ENCODE measurements at regions not wholly inside any gene's neighbourhood (a gene's known extent, or its start where the extent isn't known, plus 50 kb on each side); places are given as distances from the start of the nearest gene placed in this dataset.

DNA sequence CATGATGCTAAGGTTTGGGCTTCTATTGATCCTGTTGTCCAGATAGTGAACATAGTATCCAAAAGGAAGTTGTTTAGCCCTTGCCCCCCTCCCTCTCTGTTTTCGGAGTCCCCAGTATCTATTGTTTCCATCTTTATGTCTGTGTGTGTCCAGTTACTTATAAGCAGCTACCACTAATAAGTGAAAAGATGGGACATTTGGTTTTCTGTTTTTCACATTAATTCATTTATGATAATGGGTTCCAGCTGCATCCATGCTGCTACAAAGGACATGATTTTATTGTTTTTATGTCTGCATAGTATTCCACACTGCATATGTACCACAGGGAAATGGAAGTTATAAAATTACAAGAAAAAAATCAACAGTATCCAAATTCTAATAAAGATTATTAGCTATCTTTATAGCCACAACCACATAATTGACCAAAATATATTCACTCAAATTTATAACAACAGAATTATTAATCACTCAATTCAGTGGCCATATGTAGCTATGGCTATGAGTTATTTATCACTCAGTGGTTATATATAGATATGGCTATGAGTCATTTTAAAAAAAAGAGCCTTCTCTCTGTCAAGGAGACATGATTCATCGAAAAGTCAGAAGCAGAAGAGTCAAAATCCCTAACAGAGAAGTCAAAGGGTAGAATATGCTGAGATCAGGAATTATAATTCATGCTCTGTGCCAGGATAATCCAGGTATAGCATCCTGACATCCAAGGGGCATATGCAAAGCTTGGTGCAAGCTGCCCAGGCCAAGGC, 367.5 kb downstream of the DEPDC1B start:
- Histone ChIP-seq H3K4me3 (no peak overlapping the region), H3K27ac (no peak overlapping the region), H3K36me3 (no peaks in the 10 kb centered on the region), H3K9me3 (no peaks in the 10 kb centered on the region), H3K4me1 (peaks cover 0 to 31% (median 0%) of the 10 kb centered on the region in 4 donors), H3K27me3 (no peaks in the 10 kb centered on the region)
- WGBS, 5 donors = 77 to 90% (median 87%) methylated on average over 2 of the region's 2 CpGs
- no peak for DNase-seq
- intact Hi-C loops (cut with DNase I; ENCODE audit: low total_unique reads) = no loop called here
- TF ChIP-seq, protein P1, sequence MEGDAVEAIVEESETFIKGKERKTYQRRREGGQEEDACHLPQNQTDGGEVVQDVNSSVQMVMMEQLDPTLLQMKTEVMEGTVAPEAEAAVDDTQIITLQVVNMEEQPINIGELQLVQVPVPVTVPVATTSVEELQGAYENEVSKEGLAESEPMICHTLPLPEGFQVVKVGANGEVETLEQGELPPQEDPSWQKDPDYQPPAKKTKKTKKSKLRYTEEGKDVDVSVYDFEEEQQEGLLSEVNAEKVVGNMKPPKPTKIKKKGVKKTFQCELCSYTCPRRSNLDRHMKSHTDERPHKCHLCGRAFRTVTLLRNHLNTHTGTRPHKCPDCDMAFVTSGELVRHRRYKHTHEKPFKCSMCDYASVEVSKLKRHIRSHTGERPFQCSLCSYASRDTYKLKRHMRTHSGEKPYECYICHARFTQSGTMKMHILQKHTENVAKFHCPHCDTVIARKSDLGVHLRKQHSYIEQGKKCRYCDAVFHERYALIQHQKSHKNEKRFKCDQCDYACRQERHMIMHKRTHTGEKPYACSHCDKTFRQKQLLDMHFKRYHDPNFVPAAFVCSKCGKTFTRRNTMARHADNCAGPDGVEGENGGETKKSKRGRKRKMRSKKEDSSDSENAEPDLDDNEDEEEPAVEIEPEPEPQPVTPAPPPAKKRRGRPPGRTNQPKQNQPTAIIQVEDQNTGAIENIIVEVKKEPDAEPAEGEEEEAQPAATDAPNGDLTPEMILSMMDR (IDR thresholded peaks at IDR 0.05) = no peak
- TF ChIP-seq POLR2AphosphoS5 (IDR thresholded peaks at IDR 0.05) (no peak), POLR2A (IDR thresholded peaks at IDR 0.05) (no peak), EP300 (IDR thresholded peaks at IDR 0.05) (no peak)

DNA sequence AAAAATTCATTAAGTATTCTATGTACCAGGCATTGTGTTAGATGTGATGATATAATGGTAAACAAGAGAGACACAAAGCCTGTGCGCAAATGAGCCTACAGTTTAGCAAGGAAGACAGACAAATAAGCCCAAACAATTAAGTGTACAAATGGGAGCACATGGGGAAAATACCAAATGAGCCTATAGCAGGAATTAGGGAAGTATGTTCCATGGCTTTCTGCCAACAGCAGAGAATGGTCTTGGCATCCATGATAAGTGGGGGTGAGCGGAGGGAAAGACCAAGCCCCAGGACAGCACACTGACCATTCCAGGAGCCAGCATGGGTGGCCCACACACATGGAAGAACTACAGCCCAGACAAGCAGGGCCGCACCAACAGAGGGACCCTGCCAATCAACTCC, 369.7 kb downstream of the DEPDC1B start:
- peaks cover 0 to 25% (median 3%) of the 10 kb centered on the region in 4 donors for H3K4me1 ChIP-seq
- H3K4me3 ChIP-seq = no peak overlapping the region
- no peaks in the 10 kb centered on the region for H3K27me3 ChIP-seq
- H3K36me3 ChIP-seq = no peaks in the 10 kb centered on the region
- no peak for DNase-seq
- no peak overlapping the region for H3K27ac ChIP-seq
- intact Hi-C loops (cut with DNase I; ENCODE audit: low total_unique reads) = no loop called here
- H3K9me3 ChIP-seq = no peaks in the 10 kb centered on the region
- WGBS, 5 donors = 71 to 91% (median 83%) methylated on average over 3 of the region's 3 CpGs
- TF ChIP-seq, protein P1 (IDR thresholded peaks at IDR 0.05) = no peak
- TF ChIP-seq POLR2A (IDR thresholded peaks at IDR 0.05) (no peak), EP300 (IDR thresholded peaks at IDR 0.05) (no peak), POLR2AphosphoS5 (IDR thresholded peaks at IDR 0.05) (no peak)

DNA sequence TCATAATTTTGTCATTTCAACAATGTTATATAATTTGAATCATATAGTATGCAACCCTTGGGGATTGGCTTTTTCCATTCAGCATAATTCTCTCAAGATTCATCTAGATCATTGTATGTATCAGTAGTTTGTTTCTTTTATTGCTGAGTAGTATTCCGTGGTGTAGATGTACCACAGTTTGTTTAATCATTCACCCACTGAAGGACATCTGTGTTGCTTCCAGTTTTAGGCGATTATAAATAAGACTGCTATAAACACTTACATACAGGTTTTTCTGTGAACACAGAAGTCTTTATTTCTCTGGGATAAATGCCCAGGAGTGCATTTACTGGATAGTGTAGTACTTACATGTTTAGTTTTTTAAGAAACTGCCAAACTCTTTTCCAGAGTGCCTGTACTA, 374.1 kb downstream of the DEPDC1B start:
- intact Hi-C loops (cut with DNase I; ENCODE audit: low total_unique reads) = no loop called here
- Histone ChIP-seq H3K36me3 (no peaks in the 10 kb centered on the region), H3K9me3 (no peaks in the 10 kb centered on the region), H3K27ac (peak overlapping the region in 1 of 5 donors; percentile 33), H3K27me3 (no peaks in the 10 kb centered on the region), H3K4me1 (peaks cover 0 to 16% (median 3%) of the 10 kb centered on the region in 4 donors), H3K4me3 (no peak overlapping the region)
- TF ChIP-seq, protein P1 (IDR thresholded peaks at IDR 0.05) = no peak
- TF ChIP-seq EP300 (IDR thresholded peaks at IDR 0.05) = no peak
- TF ChIP-seq POLR2A (IDR thresholded peaks at IDR 0.05) = no peak
- TF ChIP-seq POLR2AphosphoS5 (IDR thresholded peaks at IDR 0.05) = no peak
- no peak for DNase-seq
- WGBS, 5 donors = 46 to 72% (median 68%) methylated on average over 2 of the region's 2 CpGs

DNA sequence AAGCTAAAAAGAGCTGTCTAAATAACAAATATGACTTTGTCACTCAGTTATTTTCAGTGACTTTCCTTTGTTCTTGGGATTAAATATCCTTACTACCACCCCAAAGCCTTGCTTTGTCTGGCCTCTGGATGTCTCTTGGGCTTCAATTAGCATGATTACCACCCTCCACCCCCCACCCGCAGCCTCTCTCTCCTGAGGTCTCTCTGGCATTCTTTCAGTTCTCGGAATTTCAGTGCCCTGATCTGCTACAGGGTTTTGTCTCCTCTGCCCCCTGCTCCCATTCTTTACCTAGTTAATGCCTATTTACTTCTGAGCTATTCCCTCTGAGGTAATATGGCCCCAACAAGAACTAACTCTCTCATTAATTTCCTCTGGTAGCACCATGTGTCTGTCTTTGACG, 376.4 kb downstream of the DEPDC1B start:
- no peak for TF ChIP-seq POLR2A (IDR thresholded peaks at IDR 0.05)
- TF ChIP-seq POLR2AphosphoS5 (IDR thresholded peaks at IDR 0.05) = no peak
- TF ChIP-seq, protein P1 (IDR thresholded peaks at IDR 0.05) = no peak
- no peak for TF ChIP-seq EP300 (IDR thresholded peaks at IDR 0.05)
- 51 to 68% (median 58%) methylated on average over 3 of the region's 3 CpGs for WGBS, 5 donors
- intact Hi-C loops (cut with DNase I; ENCODE audit: low total_unique reads) = no loop called here

More for the DNA sequence above, 376.4 kb downstream of the DEPDC1B start:
- H3K4me1 ChIP-seq = peaks cover 0 to 9% (median 3%) of the 10 kb centered on the region in 4 donors
- peaks cover 0 to 10% (median 10%) of the 10 kb centered on the region in 4 donors for H3K9me3 ChIP-seq
- no peak overlapping the region for H3K4me3 ChIP-seq
- H3K27me3 ChIP-seq = no peaks in the 10 kb centered on the region
- H3K36me3 ChIP-seq = no peaks in the 10 kb centered on the region
- H3K27ac ChIP-seq = no peak overlapping the region
- DNase-seq = no peak
